H9 (cell line): ENCODE measurements at regions not wholly inside any gene's neighbourhood (a gene's known extent, or its start where the extent isn't known, plus 50 kb on each side); places are given as distances from the start of the nearest gene placed in this dataset.

Experiments used
- DNase-seq: peaks from one replicate; pipeline ENCODE4 v3.0.0-alpha.2; 2017
- H2AFZ ChIP-seq: one replicate; pipeline ENCODE4 v1.6.1; 2013; ENCODE audit warnings: mild to moderate bottlenecking, low read length, control low read depth, moderate library complexity
- H2AK5ac ChIP-seq: 2 replicates; pipeline ENCODE4 v1.6.1; 2013; ENCODE audit warnings: low read length, control low read depth, mixed read lengths; ENCODE audit not compliant: insufficient read length
- H2BK120ac ChIP-seq: one replicate; pipeline ENCODE4 v1.6.1; 2013; ENCODE audit warnings: low read depth, mild to moderate bottlenecking, low read length, control low read depth, inconsistent platforms; ENCODE audit not compliant: poor library complexity, severe bottlenecking
- H2BK12ac ChIP-seq: 2 replicates; pipeline ENCODE4 v1.6.1; 2013; ENCODE audit warnings: low read length, control low read depth, mixed read lengths, low read depth; ENCODE audit not compliant: insufficient read length
- H2BK15ac ChIP-seq: 2 replicates; pipeline ENCODE4 v1.6.1; 2013; ENCODE audit warnings: low read depth, low read length, control low read depth
- H2BK20ac ChIP-seq: one replicate; pipeline ENCODE4 v1.6.1; 2013; ENCODE audit warnings: low read depth, mild to moderate bottlenecking, low read length, control low read depth, inconsistent platforms; ENCODE audit not compliant: poor library complexity, severe bottlenecking
- H2BK5ac ChIP-seq: 2 replicates; pipeline ENCODE4 v1.6.1; 2013; ENCODE audit warnings: low read length, control low read depth, mixed read lengths; ENCODE audit not compliant: insufficient read length
- H3K14ac ChIP-seq: 2 replicates; pipeline ENCODE4 v1.6.1; 2013; ENCODE audit warnings: low read length, control low read depth; ENCODE audit not compliant: insufficient read depth
- H3K18ac ChIP-seq: 2 replicates; pipeline ENCODE4 v1.6.1; 2013; ENCODE audit warnings: low read depth, mild to moderate bottlenecking, mixed read lengths, low read length, control low read depth; ENCODE audit not compliant: insufficient read length
- H3K23ac ChIP-seq: 2 replicates; pipeline ENCODE4 v1.6.1; 2013; ENCODE audit warnings: low read length, control low read depth, mixed read lengths, low read depth; ENCODE audit not compliant: insufficient read length
- H3K23me2 ChIP-seq: 2 replicates; pipeline ENCODE4 v1.6.1; 2013; ENCODE audit warnings: low read depth, mild to moderate bottlenecking, mixed read lengths, low read length, control low read depth; ENCODE audit not compliant: insufficient read length, poor library complexity, severe bottlenecking
- H3K27ac ChIP-seq: 2 replicates; pipeline ENCODE4 v1.5.1; 2013; ENCODE audit warnings: low read length, control low read depth, mixed read lengths, low read depth; ENCODE audit not compliant: insufficient read length
- H3K27me3 ChIP-seq: 2 replicates; pipeline ENCODE4 v1.6.1; 2013; ENCODE audit warnings: low read length, control low read depth, inconsistent platforms; ENCODE audit not compliant: insufficient read depth
- H3K4ac ChIP-seq: 2 replicates; pipeline ENCODE4 v1.6.1; 2013; ENCODE audit warnings: low read depth, mild to moderate bottlenecking, control low read depth, inconsistent platforms, low read length, moderate library complexity
- H3K4me1 ChIP-seq: 2 replicates; pipeline ENCODE4 v1.6.1; 2013; ENCODE audit warnings: low read length, control low read depth, inconsistent platforms; ENCODE audit not compliant: insufficient read depth
- H3K4me2 ChIP-seq: 2 replicates; pipeline ENCODE4 v1.6.1; 2013; ENCODE audit warnings: low read length, control low read depth, mixed read lengths; ENCODE audit not compliant: insufficient read length, insufficient read depth
- H3K56ac ChIP-seq: 2 replicates; pipeline ENCODE4 v1.6.1; 2013; ENCODE audit warnings: low read depth, mild to moderate bottlenecking, mixed read lengths, low read length, control low read depth; ENCODE audit not compliant: insufficient read length
- H3K79me1 ChIP-seq: 2 replicates; pipeline ENCODE4 v1.6.1; 2013; ENCODE audit warnings: low read depth, mild to moderate bottlenecking, moderate library complexity, low read length, control low read depth, inconsistent platforms; ENCODE audit not compliant: insufficient read depth, poor library complexity, severe bottlenecking
- H3K79me2 ChIP-seq: 2 replicates; pipeline ENCODE4 v1.6.1; 2013; ENCODE audit warnings: low read length, control low read depth, inconsistent platforms; ENCODE audit not compliant: insufficient read depth
- H3K9ac ChIP-seq: 2 replicates; pipeline ENCODE4 v1.6.1; 2013; ENCODE audit warnings: low read length, control low read depth, mixed read lengths; ENCODE audit not compliant: insufficient read length; ENCODE audit errors: extremely low read depth
- H3K9me3 ChIP-seq: one replicate; pipeline ENCODE4 v1.6.1; 2013; ENCODE audit warnings: low read depth, low read length, inconsistent platforms; ENCODE audit not compliant: control insufficient read depth
- H3T11ph ChIP-seq: one replicate; pipeline ENCODE4 v1.6.1; 2013; ENCODE audit warnings: mild to moderate bottlenecking, low read length, control low read depth, inconsistent platforms
- H4K20me1 ChIP-seq: one replicate; pipeline ENCODE4 v1.6.1; 2013; ENCODE audit not compliant: control insufficient read depth, insufficient read length, insufficient read depth
- H4K5ac ChIP-seq: 2 replicates; pipeline ENCODE4 v1.6.1; 2013; ENCODE audit warnings: low read depth, mild to moderate bottlenecking, mixed read lengths, low read length, control low read depth; ENCODE audit not compliant: insufficient read length
- H4K8ac ChIP-seq: replicated peaks from 2 replicates; pipeline ENCODE4 v1.6.1; 2013; ENCODE audit warnings: low read length, control low read depth, mixed read lengths, low read depth; ENCODE audit not compliant: insufficient read length
- H4K91ac ChIP-seq: 2 replicates; pipeline ENCODE4 v1.6.1; 2013; ENCODE audit warnings: low read depth, mild to moderate bottlenecking, moderate library complexity, mixed read lengths, low read length, control low read depth; ENCODE audit not compliant: insufficient read length
- H3K27ac Mint-ChIP-seq, 3 experiments: 2 replicates in 2 of 3; 3 replicates in 1 of 3; pipeline ENCODE4 v1.8.0; 2020 to 2021; ENCODE audit warnings: mixed read lengths in 3 of 3, mild to moderate bottlenecking in 1 of 3, moderate library complexity in 1 of 3
- H3K27me3 Mint-ChIP-seq: 2 replicates; pipeline ENCODE4 v1.8.0; 2021; ENCODE audit warnings: low read depth, mild to moderate bottlenecking, moderate library complexity, mixed read lengths
- H3K36me3 Mint-ChIP-seq, 3 experiments: 2 replicates in 2 of 3; 3 replicates in 1 of 3; pipeline ENCODE4 v1.8.0; 2020 to 2021; ENCODE audit warnings: low read depth in 3 of 3, mixed read lengths in 3 of 3; ENCODE audit not compliant: insufficient read depth in 1 of 3
- H3K4me1 Mint-ChIP-seq, 2 experiments: 2 replicates each; pipeline ENCODE4 v1.8.0; 2020; ENCODE audit warnings: mixed read lengths in 2 of 2
- H3K4me3 Mint-ChIP-seq, 2 experiments: 2 replicates in 1 of 2; 3 replicates in 1 of 2; pipeline ENCODE4 v1.8.0; 2020 to 2021; ENCODE audit warnings: mild to moderate bottlenecking in 2 of 2, mixed read lengths in 2 of 2, moderate library complexity in 1 of 2
- H3K9me3 Mint-ChIP-seq, 2 experiments: 2 replicates in 1 of 2; 3 replicates in 1 of 2; pipeline ENCODE4 v1.8.0; 2020; ENCODE audit warnings: mild to moderate bottlenecking in 2 of 2, mixed read lengths in 2 of 2, moderate library complexity in 1 of 2
- CTCF ChIP-seq: fragments of 200-600 bp; sonication (generic); conservative IDR thresholded peaks from 3 replicates; pipeline ENCODE4 v1.8.0; 2021; ENCODE audit warnings: antibody characterized with exemption, mild to moderate bottlenecking
- WGBS: extraction: QIAGEN DNeasy Blood & Tissue Kit; methylation state at CpG from one replicate; pipeline ENCODE4 v1.1.7; 2013; ENCODE audit warnings: missing lambda C conversion rate, low lambda C conversion rate, mixed read lengths; ENCODE audit not compliant: insufficient read length; ENCODE audit errors: extremely low coverage; 5-methylcytosine and 5-hydroxymethylcytosine counted together

DNA sequence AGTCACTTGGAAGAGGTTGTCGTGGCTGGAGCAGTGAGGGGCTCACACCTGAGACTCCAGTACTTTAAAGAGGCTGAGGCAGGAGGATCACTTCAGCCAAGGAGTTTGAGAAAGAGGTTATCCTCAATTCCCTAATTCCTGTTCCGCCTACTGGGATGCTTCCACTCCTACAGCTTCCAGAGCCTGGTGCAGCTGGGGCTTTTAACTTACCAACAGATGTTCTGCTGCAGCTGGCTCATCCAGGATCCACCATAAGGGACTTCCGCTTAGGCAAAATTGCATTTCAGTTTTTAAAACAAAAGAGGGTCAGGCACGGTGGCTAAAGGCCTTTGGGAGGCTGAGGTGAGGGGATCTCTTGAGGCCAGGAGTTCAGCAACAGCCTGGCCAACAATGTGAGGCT lies 59.1 kb upstream of the CDYL start:
- H3K79me1 ChIP-seq, result no peaks in the 10 kb centered on the region
- H3K18ac ChIP-seq, result no peak overlapping the region
- no peak overlapping the region for H3K27ac ChIP-seq
- no peak overlapping the region for H3T11ph ChIP-seq
- no peak overlapping the region for H3K9ac ChIP-seq
- WGBS, result no CpG with 5 or more reads among the region's 4 CpGs
- no peak overlapping the region for H4K5ac ChIP-seq
- H3K4ac ChIP-seq, result no peak overlapping the region
- H3K27ac Mint-ChIP-seq, result no peak overlapping the region
- H3K4me3 Mint-ChIP-seq, result no peak overlapping the region
- no peaks in the 10 kb centered on the region for H3K9me3 Mint-ChIP-seq
- H2BK20ac ChIP-seq, result no peak overlapping the region
- H4K8ac ChIP-seq, result no peak overlapping the region
- no peak overlapping the region for H3K56ac ChIP-seq
- H2BK120ac ChIP-seq, result no peak overlapping the region
- H3K79me2 ChIP-seq, result no peaks in the 10 kb centered on the region
- H3K14ac ChIP-seq, result no peak overlapping the region
- H2BK15ac ChIP-seq, result no peak overlapping the region
- no peak for TF ChIP-seq CTCF
- H3K23me2 ChIP-seq, result no peaks in the 10 kb centered on the region
- no peak overlapping the region for H2AFZ ChIP-seq
- H3K4me2 ChIP-seq, result no peak overlapping the region
- H2BK12ac ChIP-seq, result no peak overlapping the region
- peaks cover 12 to 21% of the 10 kb centered on the region in 2 experiments for H3K4me1 Mint-ChIP-seq
- H4K91ac ChIP-seq, result no peak overlapping the region
- DNase-seq, result no peak
- no peak overlapping the region for H2AK5ac ChIP-seq
- no peaks in the 10 kb centered on the region for H3K9me3 ChIP-seq
- H3K36me3 Mint-ChIP-seq, result no peaks in the 10 kb centered on the region
- no peaks in the 10 kb centered on the region; the same call in none of the 2 replicates for H3K27me3 Mint-ChIP-seq
- H3K4me1 ChIP-seq, result peaks cover 4% of the 10 kb centered on the region; the same call in 1 of the 2 replicates
- no peaks in the 10 kb centered on the region for H3K27me3 ChIP-seq
- H3K23ac ChIP-seq, result no peak overlapping the region
- H2BK5ac ChIP-seq, result no peak overlapping the region
- H4K20me1 ChIP-seq, result no peaks in the 10 kb centered on the region
